HG03139 (cell line): ENCODE measurements at regions not wholly inside any gene's neighbourhood (a gene's known extent, or its start where the extent isn't known, plus 50 kb on each side); places are given as distances from the start of the nearest gene placed in this dataset.
"Not testable (repeated sequence)": the region's sequence is repeated elsewhere in the genome, so short reads cannot be mapped to it uniquely, and the experiment has no call there.

Experiments
- ATAC-seq: cut with Tn5 transposase; IDR thresholded peaks from one replicate; pipeline ENCODE4 v1.9.1; 2021; ENCODE audit not compliant: unreplicated experiment

- ATAC-seq = no peak
Measured at GRCh38 chr2:184372484-184372883, 225.8 kb upstream of the ZNF804A start.

GRCh38 chr2:184394642-184395041, 203.7 kb upstream of the ZNF804A start:
- no peak for ATAC-seq

- ATAC-seq = no peak
Measured at GRCh38 chr2:184402381-184402780, 195.9 kb upstream of the ZNF804A start.

DNA sequence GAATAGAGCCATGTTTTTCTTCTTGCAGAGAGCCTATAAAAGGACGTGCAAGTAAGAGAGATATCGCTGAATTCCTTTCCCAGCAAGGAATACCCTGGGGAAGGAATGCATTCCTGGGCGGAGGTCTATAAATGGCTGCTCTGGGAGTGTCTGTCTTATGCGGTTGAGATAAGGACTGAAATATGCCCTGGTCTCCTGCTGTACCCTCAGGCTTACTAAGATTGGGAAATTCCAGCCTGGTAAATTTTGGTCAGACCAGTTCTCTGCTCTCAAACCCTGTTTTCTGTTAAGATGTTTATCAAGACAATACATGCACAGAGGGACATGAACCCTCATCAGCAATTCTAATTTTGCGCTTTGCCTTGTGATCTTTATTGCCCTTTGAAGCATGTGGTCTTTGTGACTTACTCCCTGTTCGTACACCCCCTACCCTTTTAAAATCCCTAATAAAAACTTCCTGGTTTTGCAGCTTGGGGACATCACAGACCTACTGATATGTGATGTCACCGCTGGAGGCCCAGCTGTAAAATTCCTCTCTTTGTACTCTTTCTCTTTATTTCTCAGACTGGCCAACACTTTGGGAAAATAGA, 191.2 kb upstream of the ZNF804A start:
- not testable (repeated sequence) for ATAC-seq

GRCh38 chr2:184410160-184410559, 188.2 kb upstream of the ZNF804A start:
- no peak for ATAC-seq

- no peak for ATAC-seq
Measured at GRCh38 chr2:184413221-184413620, 185.1 kb upstream of the ZNF804A start.

DNA sequence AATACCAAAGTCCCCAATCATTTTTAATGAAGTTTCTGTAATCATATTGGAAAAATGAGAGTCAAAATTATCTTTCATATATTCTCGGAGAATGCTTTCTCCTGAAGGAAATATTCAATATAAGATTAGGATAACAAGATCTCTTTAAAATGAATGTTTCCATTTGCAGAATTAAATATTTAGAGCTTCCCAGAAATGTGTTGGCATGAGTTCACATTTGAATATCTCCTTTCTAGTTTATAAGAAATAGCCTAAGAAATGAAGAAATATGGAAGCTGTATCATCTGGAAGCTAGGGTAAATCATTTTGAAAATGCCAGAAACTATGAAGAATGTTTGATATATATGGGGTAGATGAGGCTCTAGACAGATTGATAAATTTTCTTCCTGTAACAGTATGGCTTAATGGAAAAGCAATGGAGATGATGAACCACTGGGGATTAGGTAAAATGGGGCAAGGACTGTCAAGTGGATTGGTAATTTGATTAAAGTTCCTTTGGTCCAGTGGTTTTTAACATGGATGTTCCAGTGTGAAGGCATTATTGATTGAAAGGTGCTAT, 184.6 kb upstream of the ZNF804A start:
- no peak for ATAC-seq

DNA sequence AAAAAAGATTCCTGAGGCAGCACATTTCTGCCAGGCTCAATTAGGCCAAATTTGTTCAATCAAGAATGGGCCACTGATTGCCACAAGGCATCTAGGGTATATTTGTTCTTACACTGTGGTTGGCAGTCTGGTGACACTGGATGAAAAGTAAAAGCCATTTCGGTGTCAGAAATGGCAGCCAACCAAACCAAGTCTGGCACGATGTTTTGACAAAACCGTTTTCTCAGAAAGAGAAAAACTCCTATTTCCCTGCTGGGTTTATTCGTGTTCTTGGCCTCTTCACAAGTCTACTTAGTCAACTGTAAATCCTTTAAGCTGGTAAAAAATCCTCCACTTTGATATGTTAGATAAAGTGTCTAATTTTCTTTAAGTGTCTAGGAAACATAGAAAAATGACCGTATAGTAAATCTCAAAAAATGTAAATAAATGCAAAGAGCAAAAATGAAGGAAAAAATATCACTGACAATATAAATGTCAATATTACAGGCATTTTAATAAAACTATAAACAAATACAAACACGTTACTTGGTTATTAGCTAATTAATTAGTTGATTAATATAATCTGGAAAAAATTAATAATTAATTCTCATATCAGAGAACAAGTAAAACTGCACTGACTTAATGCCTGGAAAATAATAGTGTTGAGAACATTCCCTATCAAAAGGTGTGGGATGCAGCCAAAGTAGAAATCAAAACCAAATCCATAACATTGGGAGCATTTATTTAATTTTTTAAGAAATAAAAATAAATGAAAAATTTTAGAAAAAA, 182.0 kb upstream of the ZNF804A start:
- no peak for ATAC-seq

- ATAC-seq = no peak
Measured at GRCh38 chr2:184419744-184420143, 178.6 kb upstream of the ZNF804A start.

- ATAC-seq = not testable (repeated sequence)
Measured at GRCh38 chr2:184421456-184421855, 176.9 kb upstream of the ZNF804A start.

GRCh38 chr2:184425083-184425482, 173.2 kb upstream of the ZNF804A start:
- no peak for ATAC-seq

- ATAC-seq = peak; percentile 93
Measured at GRCh38 chr2:184444217-184444616, 154.1 kb upstream of the ZNF804A start.

DNA sequence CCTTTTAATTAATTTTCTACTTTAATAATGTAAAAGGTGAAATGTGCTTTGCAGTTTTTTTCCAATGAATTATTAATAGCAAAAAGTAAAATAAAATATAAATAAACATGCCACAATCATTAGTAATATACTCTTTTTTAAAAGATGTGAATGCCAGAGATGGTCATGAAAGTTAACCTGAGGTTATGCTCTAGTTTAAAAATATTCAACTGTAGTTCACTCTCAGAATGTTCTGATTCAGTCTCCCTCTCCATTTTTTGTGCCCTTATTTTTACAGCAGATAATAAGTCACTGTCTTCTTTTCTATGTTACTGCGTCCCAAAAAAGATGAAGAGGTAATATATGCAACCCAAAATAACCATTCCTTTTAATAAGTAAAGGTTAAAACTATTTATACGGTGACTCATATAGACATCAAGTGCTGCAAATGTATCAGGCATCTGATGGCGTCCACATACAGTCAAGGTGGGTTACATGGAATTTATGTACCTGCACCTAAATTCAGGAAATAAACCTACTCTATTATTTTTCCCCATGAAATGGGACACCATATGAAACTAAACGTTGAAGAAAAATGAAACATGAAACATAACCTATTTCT, 153.6 kb upstream of the ZNF804A start:
- no peak for ATAC-seq

GRCh38 chr2:184449760-184450159, 148.6 kb upstream of the ZNF804A start:
- no peak for ATAC-seq

DNA sequence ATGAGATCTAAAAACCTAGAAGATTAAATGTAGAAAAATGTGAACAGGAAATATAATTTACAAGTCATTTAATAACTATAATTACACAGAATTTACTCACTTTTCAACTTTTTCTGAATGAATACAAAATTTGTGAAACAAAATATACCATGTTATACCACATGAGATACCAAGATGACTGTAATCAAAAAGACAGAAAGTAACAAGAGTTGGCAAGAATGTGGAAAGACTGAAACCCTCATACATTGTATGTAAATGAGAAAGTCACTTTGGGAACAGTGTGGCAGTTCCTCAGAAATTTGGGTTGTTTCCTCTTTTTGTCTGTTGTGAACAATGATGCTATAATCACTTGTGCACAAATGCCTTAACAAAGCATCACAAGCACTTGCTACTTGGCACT, 145.4 kb upstream of the ZNF804A start:
- no peak for ATAC-seq

GRCh38 chr2:184455624-184456023, 142.7 kb upstream of the ZNF804A start:
- ATAC-seq = no peak

GRCh38 chr2:184456693-184457092, 141.6 kb upstream of the ZNF804A start:
- not testable (repeated sequence) for ATAC-seq

DNA sequence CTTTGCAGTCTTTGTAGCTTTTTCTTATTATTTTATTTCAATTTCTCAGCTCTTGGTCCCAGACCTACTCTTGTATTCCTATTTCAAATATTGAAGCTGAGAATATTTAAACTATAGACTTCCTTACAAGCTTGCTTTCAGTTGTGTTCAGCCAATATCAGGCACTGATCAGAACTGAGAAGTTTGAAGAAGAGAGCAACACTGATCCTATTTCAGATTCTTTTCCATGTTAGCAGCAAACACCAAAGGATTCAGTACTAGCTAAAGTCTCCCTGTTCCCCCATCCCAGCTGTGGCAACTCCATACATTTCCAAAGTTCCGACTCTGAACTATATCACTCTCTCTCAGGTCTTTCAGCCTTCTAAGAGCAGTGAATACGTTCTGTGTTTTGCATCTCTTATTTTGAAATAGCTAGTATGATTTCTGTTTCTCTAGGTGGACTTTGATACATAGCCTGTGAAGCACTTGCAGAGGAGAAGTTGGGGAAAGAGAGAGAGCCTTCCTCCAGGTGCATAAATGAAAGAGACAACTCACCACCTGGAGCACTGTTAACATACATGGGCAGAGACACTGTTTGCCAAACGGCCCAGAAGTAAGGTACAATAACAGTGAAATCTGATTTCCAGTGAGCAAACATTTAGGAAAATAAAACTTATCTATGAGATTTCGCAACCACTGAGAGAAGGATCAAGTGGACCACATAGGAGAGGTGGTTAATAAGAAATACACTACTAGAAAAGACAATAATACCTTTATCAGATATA, 135.0 kb upstream of the ZNF804A start:
- ATAC-seq = no peak

- ATAC-seq = no peak
Measured at GRCh38 chr2:184463866-184464248, 134.5 kb upstream of the ZNF804A start.

- no peak for ATAC-seq
Measured at GRCh38 chr2:184468826-184469225, 129.5 kb upstream of the ZNF804A start.

DNA sequence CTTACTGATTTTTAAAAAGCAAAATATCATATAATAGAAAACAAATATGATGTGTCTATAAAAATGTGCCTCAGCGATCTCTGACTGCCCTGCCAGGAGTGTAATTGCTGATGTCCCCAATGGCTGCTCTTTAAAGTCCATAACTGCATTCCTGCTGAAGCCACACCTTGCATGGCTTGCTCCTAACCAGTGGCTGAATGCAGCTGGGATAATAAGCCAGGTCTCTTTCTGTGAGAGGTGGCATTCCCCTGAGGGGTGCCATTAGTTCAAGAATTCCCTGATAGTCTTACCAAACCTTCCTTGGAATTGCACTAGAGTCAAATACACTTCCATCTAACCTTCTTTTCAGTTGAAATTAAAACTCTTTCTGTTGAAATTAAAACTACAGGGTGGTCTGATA, 125.8 kb upstream of the ZNF804A start:
- no peak for ATAC-seq
